Lung (tissue), 11 donors: ENCODE measurements at regions not wholly inside any gene's neighbourhood (a gene's known extent, or its start where the extent isn't known, plus 50 kb on each side); places are given as distances from the start of the nearest gene placed in this dataset.

Experiments used
- ATAC-seq: fragments of 200-7000 bp; cut with Tn5 transposase; one replicate; pipeline ENCODE4 v1.9.1; 2020; ENCODE audit warnings: moderate number of reproducible peaks; ENCODE audit not compliant: insufficient read depth, low FRiP score
- DNase-seq, 3 donors: peaks; one replicate each; pipeline ENCODE4 v3.0.0-alpha.2; 2013 to 2017
- H3K27ac ChIP-seq, 2 donors: one replicate each; pipeline ENCODE4 v1.5.1; 2013; ENCODE audit warnings: mild to moderate bottlenecking in 2 of 2, moderate library complexity in 2 of 2, control low read depth in 1 of 2, inconsistent platforms in 1 of 2, low read depth in 1 of 2, low read length in 1 of 2
- H3K27me3 ChIP-seq, 3 donors: one replicate each; pipeline ENCODE4 v1.5.1; 2013; ENCODE audit warnings: low read length in 2 of 3; ENCODE audit not compliant: control insufficient read depth in 3 of 3, insufficient read depth in 3 of 3
- H3K36me3 ChIP-seq, 4 donors: one replicate each; pipeline ENCODE4 v1.5.1; 2013; ENCODE audit warnings: low read length in 4 of 4, mild to moderate bottlenecking in 1 of 4, moderate library complexity in 1 of 4; ENCODE audit not compliant: control insufficient read depth in 4 of 4, insufficient read depth in 4 of 4
- H3K4me1 ChIP-seq, 5 donors: one replicate each; pipeline ENCODE4 v1.5.1; 2013; ENCODE audit warnings: low read length in 5 of 5, mild to moderate bottlenecking in 2 of 5, moderate library complexity in 1 of 5; ENCODE audit not compliant: control insufficient read depth in 5 of 5, insufficient read depth in 5 of 5
- H3K4me3 ChIP-seq: one replicate; pipeline ENCODE4 v1.5.1; 2013; ENCODE audit warnings: mild to moderate bottlenecking, control low read depth, moderate library complexity
- H3K9ac ChIP-seq, 2 donors: one replicate each; pipeline ENCODE4 v1.5.1; 2013; ENCODE audit warnings: low read length in 2 of 2, control low read depth in 1 of 2; ENCODE audit not compliant: insufficient read depth in 1 of 2
- H3K9me3 ChIP-seq, 4 donors: one replicate each; pipeline ENCODE4 v1.5.1; 2013; ENCODE audit warnings: low read length in 3 of 4, mild to moderate bottlenecking in 1 of 4, moderate library complexity in 1 of 4; ENCODE audit not compliant: control insufficient read depth in 4 of 4, insufficient read depth in 3 of 4
- WGBS, 2 donors: extraction: QIAGEN DNeasy Blood & Tissue Kit; methylation state at CpG; one replicate each; pipeline ENCODE4 v1.1.7; 2013; 5-methylcytosine and 5-hydroxymethylcytosine counted together
- TF ChIP-seq, protein P1 (sequence below): IDR thresholded peaks from 2 replicates; pipeline ENCODE4 v1.5.1; 2012; ENCODE audit warnings: mild to moderate bottlenecking; ENCODE audit errors: control extremely low read depth, extremely low read depth
- donor health status: control.
- donor health status: control.
- donor health status: Bipolar disorder and iron deficiency.
- donor health status: healthy.
- donor health status: DM: yes; HTN: yes; CAD: no.

DNA sequence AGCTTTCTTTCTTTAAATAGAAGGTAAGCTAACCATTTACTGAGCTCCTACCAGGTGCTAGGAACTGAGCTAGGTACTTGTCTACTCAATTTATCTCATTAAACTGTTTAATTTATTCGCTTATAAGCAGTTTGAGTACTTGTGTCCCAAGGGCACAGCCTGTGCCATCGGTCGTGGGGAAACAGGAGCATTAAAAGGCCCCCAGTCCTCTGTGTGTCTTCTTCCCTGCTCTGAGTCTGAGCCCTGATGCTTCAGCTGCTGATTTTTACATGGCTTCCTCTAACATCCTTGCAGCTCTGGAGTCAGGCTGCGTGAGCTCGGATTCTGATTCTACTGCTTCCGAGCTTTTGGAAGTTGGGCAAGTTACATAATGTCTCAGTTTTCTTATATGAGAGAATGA, 239.5 kb downstream of the EDEM1 start:
- Histone ChIP-seq H3K4me1 (no peaks in the 10 kb centered on the region), H3K36me3 (no peaks in the 10 kb centered on the region), H3K9ac (no peak overlapping the region), H3K9me3 (no peaks in the 10 kb centered on the region), H3K27me3 (no peaks in the 10 kb centered on the region), H3K4me3 (no peak overlapping the region), H3K27ac (no peak overlapping the region)
- WGBS, 2 donors = 87 to 95% methylated on average over 6 of the region's 6 CpGs
- ATAC-seq (no peak), DNase-seq (no peak)
- TF ChIP-seq, protein P1, sequence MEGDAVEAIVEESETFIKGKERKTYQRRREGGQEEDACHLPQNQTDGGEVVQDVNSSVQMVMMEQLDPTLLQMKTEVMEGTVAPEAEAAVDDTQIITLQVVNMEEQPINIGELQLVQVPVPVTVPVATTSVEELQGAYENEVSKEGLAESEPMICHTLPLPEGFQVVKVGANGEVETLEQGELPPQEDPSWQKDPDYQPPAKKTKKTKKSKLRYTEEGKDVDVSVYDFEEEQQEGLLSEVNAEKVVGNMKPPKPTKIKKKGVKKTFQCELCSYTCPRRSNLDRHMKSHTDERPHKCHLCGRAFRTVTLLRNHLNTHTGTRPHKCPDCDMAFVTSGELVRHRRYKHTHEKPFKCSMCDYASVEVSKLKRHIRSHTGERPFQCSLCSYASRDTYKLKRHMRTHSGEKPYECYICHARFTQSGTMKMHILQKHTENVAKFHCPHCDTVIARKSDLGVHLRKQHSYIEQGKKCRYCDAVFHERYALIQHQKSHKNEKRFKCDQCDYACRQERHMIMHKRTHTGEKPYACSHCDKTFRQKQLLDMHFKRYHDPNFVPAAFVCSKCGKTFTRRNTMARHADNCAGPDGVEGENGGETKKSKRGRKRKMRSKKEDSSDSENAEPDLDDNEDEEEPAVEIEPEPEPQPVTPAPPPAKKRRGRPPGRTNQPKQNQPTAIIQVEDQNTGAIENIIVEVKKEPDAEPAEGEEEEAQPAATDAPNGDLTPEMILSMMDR = no peak

DNA sequence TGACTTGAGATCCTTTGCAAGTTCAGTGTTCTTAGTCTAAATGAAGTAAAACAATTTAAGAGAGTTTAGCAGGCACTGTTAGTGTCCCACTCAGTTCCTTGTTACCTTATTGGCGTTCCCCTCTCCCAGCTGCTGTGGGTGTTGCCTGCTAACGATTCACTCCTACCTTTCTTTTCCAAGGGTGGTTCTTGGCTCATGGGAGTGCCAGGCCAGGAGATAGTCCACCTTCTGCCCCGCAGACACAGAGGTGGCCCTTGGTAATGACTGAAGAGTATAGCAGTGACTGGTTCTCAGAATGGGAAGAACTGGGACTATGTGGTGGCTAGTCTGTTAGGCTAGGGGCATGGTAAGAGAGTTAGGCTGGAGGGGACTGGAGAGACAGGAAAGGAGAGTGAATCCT, 240.4 kb downstream of the EDEM1 start:
- Histone ChIP-seq H3K4me3 (no peak overlapping the region), H3K27me3 (no peaks in the 10 kb centered on the region), H3K9ac (no peak overlapping the region), H3K27ac (no peak overlapping the region), H3K9me3 (no peaks in the 10 kb centered on the region), H3K4me1 (no peaks in the 10 kb centered on the region), H3K36me3 (no peaks in the 10 kb centered on the region)
- TF ChIP-seq, protein P1 = no peak
- WGBS, 2 donors = 87 to 90% methylated on average over 3 of the region's 3 CpGs
- DNase-seq (no peak), ATAC-seq (no peak)

DNA sequence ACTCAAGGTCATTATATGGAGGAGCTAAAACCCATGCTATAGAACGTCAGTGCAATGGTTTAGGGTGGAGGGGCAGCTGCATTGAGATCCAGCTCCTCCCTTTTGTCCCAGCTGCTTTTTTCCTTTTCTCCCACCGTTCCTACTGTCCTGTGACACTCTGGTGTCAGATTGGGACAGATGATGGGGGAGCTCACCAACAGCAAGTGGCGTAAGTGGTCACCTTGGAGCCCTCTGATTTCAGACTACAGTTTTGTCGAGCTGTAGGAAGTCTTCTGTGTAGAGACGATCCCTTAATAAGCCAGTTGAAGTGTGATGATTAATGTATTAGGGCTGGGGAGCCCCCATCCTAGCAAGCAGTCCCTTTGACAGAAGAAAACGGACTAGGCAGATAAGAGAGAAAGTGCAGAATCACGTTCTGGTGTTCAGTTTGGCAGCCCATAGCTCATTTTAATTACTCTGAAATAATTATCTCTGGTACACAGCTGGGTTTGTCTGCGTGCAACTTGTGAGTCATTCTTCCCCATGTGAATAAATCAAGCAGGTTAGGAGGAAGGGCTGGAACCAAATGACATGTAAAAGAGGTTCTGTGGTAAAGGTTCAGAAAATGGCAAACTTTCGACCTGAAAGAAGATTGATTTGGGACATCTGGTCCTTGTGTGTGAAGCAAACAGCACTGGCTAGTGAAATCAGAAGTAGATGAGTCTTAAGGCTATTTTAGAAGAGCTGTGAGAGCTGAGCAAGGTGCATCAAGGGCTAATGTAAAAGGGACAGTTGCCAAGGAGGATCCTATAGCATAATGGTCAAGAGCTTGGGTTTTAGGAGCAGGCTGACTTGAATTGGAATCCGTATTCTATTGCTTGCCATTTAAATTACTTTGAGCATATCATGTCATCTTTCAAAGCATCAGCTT, 241.4 kb downstream of the EDEM1 start:
- ATAC-seq (no peak), DNase-seq (no peak)

More for the DNA sequence above, 241.4 kb downstream of the EDEM1 start:
- TF ChIP-seq, protein P1 = no peak
- Histone ChIP-seq H3K4me1 (no peaks in the 10 kb centered on the region), H3K4me3 (no peak overlapping the region), H3K9me3 (no peaks in the 10 kb centered on the region), H3K27me3 (no peaks in the 10 kb centered on the region), H3K27ac (no peak overlapping the region), H3K9ac (no peak overlapping the region), H3K36me3 (no peaks in the 10 kb centered on the region)
- 17 to 29% methylated on average over 10 of the region's 10 CpGs for whole genome bisulfite sequencing, 2 donors
